ENCODE measurements at regions not wholly inside any gene's neighbourhood (a gene's known extent, or its start where the extent isn't known, plus 50 kb on each side); places are given as distances from the start of the nearest gene placed in this dataset.

- DNase-seq (no peak), ATAC-seq (no peak)
- no peaks in the 10 kb centered on the region for H3K36me3 Mint-ChIP-seq
- no peak overlapping the region for H3K4me3 Mint-ChIP-seq
- H3K9me3 Mint-ChIP-seq = peaks cover 0 to 15% (median 1%) of the 10 kb centered on the region in 9 donors
- no peaks in the 10 kb centered on the region for H3K4me1 Mint-ChIP-seq
- H3K27ac Mint-ChIP-seq = no peak overlapping the region
- POLR2A ChIA-PET = no interaction called here
- no peaks in the 10 kb centered on the region for H3K27me3 Mint-ChIP-seq
Measured at GRCh38 chr6:91754691-91755090, 1167.8 kb upstream of the MAP3K7 start.

- Mint-ChIP-seq H3K36me3 (no peaks in the 10 kb centered on the region), H3K27me3 (no peaks in the 10 kb centered on the region), H3K4me3 (no peak overlapping the region), H3K27ac (no peak overlapping the region), H3K4me1 (no peaks in the 10 kb centered on the region), H3K9me3 (peaks cover 0 to 4% (median 0%) of the 10 kb centered on the region in 9 donors)
- DNase-seq (no peak), ATAC-seq (no peak)
- POLR2A ChIA-PET = no interaction called here
Measured at GRCh38 chr6:91751526-91751925, 1164.7 kb upstream of the MAP3K7 start.

- Mint-ChIP-seq H3K4me1 (no peaks in the 10 kb centered on the region), H3K4me3 (no peak overlapping the region), H3K27ac (no peak overlapping the region), H3K27me3 (no peaks in the 10 kb centered on the region), H3K36me3 (no peaks in the 10 kb centered on the region), H3K9me3 (peaks cover 0 to 8% (median 0%) of the 10 kb centered on the region in 9 donors)
- DNase-seq (no peak), ATAC-seq (no peak)
- POLR2A ChIA-PET = no interaction called here
Measured at GRCh38 chr6:91744566-91744965, 1157.7 kb upstream of the MAP3K7 start.

GRCh38 chr6:91743756-91744155, 1156.9 kb upstream of the MAP3K7 start:
- H3K9me3 Mint-ChIP-seq = peaks cover 0 to 8% (median 0%) of the 10 kb centered on the region in 9 donors
- POLR2A ChIA-PET = no interaction called here
- H3K27ac Mint-ChIP-seq = no peak overlapping the region
- DNase-seq (no peak), ATAC-seq (no peak)
- H3K27me3 Mint-ChIP-seq = no peaks in the 10 kb centered on the region
- H3K36me3 Mint-ChIP-seq = no peaks in the 10 kb centered on the region
- no peak overlapping the region for H3K4me3 Mint-ChIP-seq
- H3K4me1 Mint-ChIP-seq = no peaks in the 10 kb centered on the region

- POLR2A ChIA-PET = no interaction called here
Measured at GRCh38 chr6:91731939-91732338, 1145.1 kb upstream of the MAP3K7 start.

GRCh38 chr6:91730710-91731109, 1143.8 kb upstream of the MAP3K7 start:
- Mint-ChIP-seq H3K36me3 (no peaks in the 10 kb centered on the region), H3K27ac (no peak overlapping the region), H3K4me1 (no peaks in the 10 kb centered on the region), H3K4me3 (no peak overlapping the region), H3K27me3 (no peaks in the 10 kb centered on the region), H3K9me3 (peaks cover 0 to 22% (median 6%) of the 10 kb centered on the region in 9 donors)
- no peak for DNase-seq
- ATAC-seq = no peak
- POLR2A ChIA-PET = no interaction called here

More at GRCh38 chr6:91731939-91732338, 1145.1 kb upstream of the MAP3K7 start:
- Mint-ChIP-seq H3K9me3 (peaks cover 0 to 23% (median 5%) of the 10 kb centered on the region in 9 donors), H3K27me3 (no peaks in the 10 kb centered on the region), H3K27ac (no peak overlapping the region), H3K4me3 (no peak overlapping the region), H3K4me1 (no peaks in the 10 kb centered on the region), H3K36me3 (no peaks in the 10 kb centered on the region)
- no peak for ATAC-seq
- no peak for DNase-seq

- no peak overlapping the region for H3K27ac Mint-ChIP-seq
- H3K4me3 Mint-ChIP-seq = no peak overlapping the region
- H3K27me3 Mint-ChIP-seq = no peaks in the 10 kb centered on the region
- no peak for DNase-seq
- ATAC-seq = no peak
- peaks cover 0 to 14% (median 0%) of the 10 kb centered on the region in 9 donors for H3K9me3 Mint-ChIP-seq
- no peaks in the 10 kb centered on the region for H3K36me3 Mint-ChIP-seq
- POLR2A ChIA-PET = no interaction called here
- H3K4me1 Mint-ChIP-seq = no peaks in the 10 kb centered on the region
Measured at GRCh38 chr6:91720324-91720723, 1133.5 kb upstream of the MAP3K7 start.

GRCh38 chr6:91719414-91719813, 1132.5 kb upstream of the MAP3K7 start:
- Mint-ChIP-seq H3K4me3 (no peak overlapping the region), H3K4me1 (no peaks in the 10 kb centered on the region), H3K9me3 (peaks cover 0 to 12% (median 0%) of the 10 kb centered on the region in 9 donors), H3K27ac (no peak overlapping the region), H3K36me3 (no peaks in the 10 kb centered on the region), H3K27me3 (no peaks in the 10 kb centered on the region)
- ATAC-seq (no peak), DNase-seq (no peak)
- POLR2A ChIA-PET = no interaction called here

GRCh38 chr6:91718198-91718597, 1131.3 kb upstream of the MAP3K7 start:
- Mint-ChIP-seq H3K4me3 (no peak overlapping the region), H3K27me3 (no peaks in the 10 kb centered on the region), H3K4me1 (no peaks in the 10 kb centered on the region), H3K27ac (peak overlapping the region in 1 of 10 donors; percentile 24), H3K36me3 (no peaks in the 10 kb centered on the region), H3K9me3 (peaks cover 0 to 11% (median 0%) of the 10 kb centered on the region in 9 donors)
- no peak for ATAC-seq
- POLR2A ChIA-PET = no interaction called here
- no peak for DNase-seq

- POLR2A ChIA-PET = no interaction called here
- ATAC-seq = no peak
Measured at GRCh38 chr6:91717094-91717493, 1130.2 kb upstream of the MAP3K7 start.

GRCh38 chr6:91716361-91716760, 1129.5 kb upstream of the MAP3K7 start:
- Mint-ChIP-seq H3K4me1 (no peaks in the 10 kb centered on the region), H3K27me3 (no peaks in the 10 kb centered on the region)

More at GRCh38 chr6:91717094-91717493, 1130.2 kb upstream of the MAP3K7 start:
- DNase-seq = no peak
- Mint-ChIP-seq H3K27ac (peak overlapping the region in 2 of 10 donors; percentile 21 to 26), H3K9me3 (peaks cover 0 to 11% (median 0%) of the 10 kb centered on the region in 9 donors), H3K27me3 (no peaks in the 10 kb centered on the region), H3K36me3 (no peaks in the 10 kb centered on the region), H3K4me1 (no peaks in the 10 kb centered on the region), H3K4me3 (no peak overlapping the region)

GRCh38 chr6:91715171-91715805, 1128.4 kb upstream of the MAP3K7 start:
- Mint-ChIP-seq H3K4me3 (no peak overlapping the region), H3K4me1 (no peaks in the 10 kb centered on the region), H3K9me3 (peaks cover 0 to 11% (median 0%) of the 10 kb centered on the region in 9 donors), H3K27me3 (no peaks in the 10 kb centered on the region), H3K36me3 (no peaks in the 10 kb centered on the region), H3K27ac (no peak overlapping the region)
- ATAC-seq (no peak), DNase-seq (no peak)
- POLR2A ChIA-PET = interaction anchor here (0.6 kb wide), 1 partner anchor 484 kb away, joined by 3 read pairs; no protein-coding TSS in a partner anchor

More at GRCh38 chr6:91716361-91716760, 1129.5 kb upstream of the MAP3K7 start:
- DNase-seq (no peak), ATAC-seq (no peak)
- Mint-ChIP-seq H3K27ac (no peak overlapping the region), H3K9me3 (peaks cover 0 to 11% (median 0%) of the 10 kb centered on the region in 9 donors), H3K4me3 (no peak overlapping the region), H3K36me3 (no peaks in the 10 kb centered on the region)
- POLR2A ChIA-PET = no interaction called here

- no peak overlapping the region for H3K27ac Mint-ChIP-seq
- H3K9me3 Mint-ChIP-seq = peaks cover 0 to 11% (median 0%) of the 10 kb centered on the region in 9 donors
- no peaks in the 10 kb centered on the region for H3K4me1 Mint-ChIP-seq
- H3K4me3 Mint-ChIP-seq = no peak overlapping the region
- no peaks in the 10 kb centered on the region for H3K27me3 Mint-ChIP-seq
- no peak for ATAC-seq
- DNase-seq = no peak
- H3K36me3 Mint-ChIP-seq = no peaks in the 10 kb centered on the region
- POLR2A ChIA-PET = no interaction called here
Measured at GRCh38 chr6:91713911-91714310, 1127.0 kb upstream of the MAP3K7 start.

GRCh38 chr6:91711518-91711917, 1124.6 kb upstream of the MAP3K7 start:
- Mint-ChIP-seq H3K4me3 (no peak overlapping the region), H3K4me1 (no peaks in the 10 kb centered on the region), H3K36me3 (no peaks in the 10 kb centered on the region), H3K27ac (no peak overlapping the region), H3K27me3 (no peaks in the 10 kb centered on the region), H3K9me3 (peaks cover 0 to 11% (median 0%) of the 10 kb centered on the region in 9 donors)
- POLR2A ChIA-PET = no interaction called here
- DNase-seq (no peak), ATAC-seq (no peak)

All from naive thymus-derived CD8-positive, alpha-beta T cell (primary cell).